ENCODE measurements at regions not wholly inside any gene's neighbourhood (a gene's known extent, or its start where the extent isn't known, plus 50 kb on each side); places are given as distances from the start of the nearest gene placed in this dataset.

- no peak overlapping the region for H3K56ac ChIP-seq (ENCODE audit: low read length)
- no peak overlapping the region for H3K4me2 ChIP-seq (ENCODE audit: low read length)
- H3K36me3 ChIP-seq (ENCODE audit: control insufficient read depth, insufficient read depth, low read length) = no peaks in the 10 kb centered on the region
- DNase-seq = no peak
- H2BK15ac ChIP-seq (replicated peaks; ENCODE audit: low read depth) = no peak overlapping the region
- no peak overlapping the region for H3K9ac ChIP-seq (ENCODE audit: low read length)
- H3K4me1 ChIP-seq (ENCODE audit: control insufficient read depth, low read depth, low read length) = peaks cover 6% of the 10 kb centered on the region
- H3K23ac ChIP-seq (ENCODE audit: low read length) = no peak overlapping the region
- H3K79me2 ChIP-seq (ENCODE audit: control insufficient read depth, insufficient read depth, low read length) = no peaks in the 10 kb centered on the region
- no peak overlapping the region for H3K4me3 ChIP-seq (ENCODE audit: low read length)
- no peak overlapping the region for H3K4ac ChIP-seq (ENCODE audit: low read depth, low read length)
- no CpG with 5 or more reads among the region's 5 CpGs for WGBS (ENCODE audit: extremely low coverage, insufficient coverage, low lambda C conversion rate)
- H4K5ac ChIP-seq (ENCODE audit: low read length) = no peak overlapping the region
- no peaks in the 10 kb centered on the region for H3K79me1 ChIP-seq (ENCODE audit: low read length)
- H3K18ac ChIP-seq (ENCODE audit: low read length) = no peak overlapping the region
- no peak overlapping the region for H2BK120ac ChIP-seq (ENCODE audit: low read depth, low read length)
- no peak overlapping the region for H2AK5ac ChIP-seq (ENCODE audit: low read length)
- no peak overlapping the region for H3K27ac ChIP-seq (ENCODE audit: low read depth, low read length)
- no peak overlapping the region for H2BK5ac ChIP-seq (ENCODE audit: low read length)
- no peaks in the 10 kb centered on the region for H3K27me3 ChIP-seq (ENCODE audit: insufficient read depth, low read length, poor library complexity)
- no peak overlapping the region for H4K8ac ChIP-seq (ENCODE audit: low read depth, low read length)
Measured at GRCh38 chr19:28838909-28839308, 374.0 kb downstream of the UQCRFS1 start.

- no peaks in the 10 kb centered on the region for H3K79me2 ChIP-seq (ENCODE audit: control insufficient read depth, insufficient read depth, low read length)
- no peak overlapping the region for H3K4me3 ChIP-seq (ENCODE audit: low read length)
- no peak overlapping the region for H3K4ac ChIP-seq (ENCODE audit: low read depth, low read length)
- H4K5ac ChIP-seq (ENCODE audit: low read length) = no peak overlapping the region
- no peak overlapping the region for H3K18ac ChIP-seq (ENCODE audit: low read length)
- no peak overlapping the region for H3K9ac ChIP-seq (ENCODE audit: low read length)
- no peak overlapping the region for H2BK5ac ChIP-seq (ENCODE audit: low read length)
- no peak overlapping the region for H2BK120ac ChIP-seq (ENCODE audit: low read depth, low read length)
- DNase-seq = no peak
- no peaks in the 10 kb centered on the region for H3K79me1 ChIP-seq (ENCODE audit: low read length)
- H3K36me3 ChIP-seq (ENCODE audit: control insufficient read depth, insufficient read depth, low read length) = no peaks in the 10 kb centered on the region
- H2AK5ac ChIP-seq (ENCODE audit: low read length) = no peak overlapping the region
- no peak overlapping the region for H3K56ac ChIP-seq (ENCODE audit: low read length)
- no peak overlapping the region for H2BK15ac ChIP-seq (replicated peaks; ENCODE audit: low read depth)
- no peak overlapping the region for H3K4me2 ChIP-seq (ENCODE audit: low read length)
- H4K8ac ChIP-seq (ENCODE audit: low read depth, low read length) = no peak overlapping the region
- WGBS (ENCODE audit: extremely low coverage, insufficient coverage, low lambda C conversion rate) = no CpG with 5 or more reads among the region's 7 CpGs
- H3K27ac ChIP-seq (ENCODE audit: low read depth, low read length) = no peak overlapping the region
- H3K23ac ChIP-seq (ENCODE audit: low read length) = no peak overlapping the region
- peaks cover 6% of the 10 kb centered on the region for H3K4me1 ChIP-seq (ENCODE audit: control insufficient read depth, low read depth, low read length)
- H3K27me3 ChIP-seq (ENCODE audit: insufficient read depth, low read length, poor library complexity) = no peaks in the 10 kb centered on the region
Measured at GRCh38 chr19:28836421-28836820, 376.5 kb downstream of the UQCRFS1 start.

GRCh38 chr19:28834996-28835395, 378.0 kb downstream of the UQCRFS1 start:
- Histone ChIP-seq H3K23ac (ENCODE audit: low read length) (no peak overlapping the region), H3K79me2 (ENCODE audit: control insufficient read depth, insufficient read depth, low read length) (no peaks in the 10 kb centered on the region), H3K9ac (ENCODE audit: low read length) (no peak overlapping the region), H3K18ac (ENCODE audit: low read length) (no peak overlapping the region), H3K27me3 (ENCODE audit: insufficient read depth, low read length, poor library complexity) (no peaks in the 10 kb centered on the region), H4K8ac (ENCODE audit: low read depth, low read length) (no peak overlapping the region), H2AK5ac (ENCODE audit: low read length) (no peak overlapping the region), H3K36me3 (ENCODE audit: control insufficient read depth, insufficient read depth, low read length) (no peaks in the 10 kb centered on the region), H3K4me3 (ENCODE audit: low read length) (no peak overlapping the region), H2BK15ac (replicated peaks; ENCODE audit: low read depth) (no peak overlapping the region), H4K5ac (ENCODE audit: low read length) (no peak overlapping the region), H3K79me1 (ENCODE audit: low read length) (no peaks in the 10 kb centered on the region), H2BK5ac (ENCODE audit: low read length) (no peak overlapping the region), H2BK120ac (ENCODE audit: low read depth, low read length) (no peak overlapping the region), H3K27ac (ENCODE audit: low read depth, low read length) (no peak overlapping the region), H3K4me1 (ENCODE audit: control insufficient read depth, low read depth, low read length) (peaks cover 2% of the 10 kb centered on the region), H3K4ac (ENCODE audit: low read depth, low read length) (no peak overlapping the region), H3K56ac (ENCODE audit: low read length) (no peak overlapping the region), H3K4me2 (ENCODE audit: low read length) (no peak overlapping the region)
- DNase-seq = no peak
- WGBS (ENCODE audit: extremely low coverage, insufficient coverage, low lambda C conversion rate) = no CpG with 5 or more reads among the region's 3 CpGs

- H3K27ac ChIP-seq (ENCODE audit: low read depth, low read length) = no peak overlapping the region
- no peak overlapping the region for H3K4me2 ChIP-seq (ENCODE audit: low read length)
- no peak overlapping the region for H2BK15ac ChIP-seq (replicated peaks; ENCODE audit: low read depth)
- no peak overlapping the region for H2BK120ac ChIP-seq (ENCODE audit: low read depth, low read length)
- H3K4me3 ChIP-seq (ENCODE audit: low read length) = no peak overlapping the region
- H4K5ac ChIP-seq (ENCODE audit: low read length) = no peak overlapping the region
- no peaks in the 10 kb centered on the region for H3K79me1 ChIP-seq (ENCODE audit: low read length)
- H2AK5ac ChIP-seq (ENCODE audit: low read length) = no peak overlapping the region
- H3K56ac ChIP-seq (ENCODE audit: low read length) = no peak overlapping the region
- WGBS (ENCODE audit: extremely low coverage, insufficient coverage, low lambda C conversion rate) = no CpG with 5 or more reads among the region's 5 CpGs
- no peak overlapping the region for H3K4ac ChIP-seq (ENCODE audit: low read depth, low read length)
- no peak overlapping the region for H3K9ac ChIP-seq (ENCODE audit: low read length)
- H3K4me1 ChIP-seq (ENCODE audit: control insufficient read depth, low read depth, low read length) = no peaks in the 10 kb centered on the region
- H3K27me3 ChIP-seq (ENCODE audit: insufficient read depth, low read length, poor library complexity) = no peaks in the 10 kb centered on the region
- DNase-seq = peak; percentile 8
- no peaks in the 10 kb centered on the region for H3K36me3 ChIP-seq (ENCODE audit: control insufficient read depth, insufficient read depth, low read length)
- no peak overlapping the region for H3K18ac ChIP-seq (ENCODE audit: low read length)
- no peak overlapping the region for H3K23ac ChIP-seq (ENCODE audit: low read length)
- no peak overlapping the region for H2BK5ac ChIP-seq (ENCODE audit: low read length)
- H4K8ac ChIP-seq (ENCODE audit: low read depth, low read length) = no peak overlapping the region
- H3K79me2 ChIP-seq (ENCODE audit: control insufficient read depth, insufficient read depth, low read length) = no peaks in the 10 kb centered on the region
Measured at GRCh38 chr19:28831462-28831861, 381.5 kb downstream of the UQCRFS1 start.

- no peak overlapping the region for H3K4me3 ChIP-seq (ENCODE audit: low read length)
- no peak for DNase-seq
- H3K56ac ChIP-seq (ENCODE audit: low read length) = no peak overlapping the region
- H3K23ac ChIP-seq (ENCODE audit: low read length) = no peak overlapping the region
- no peak overlapping the region for H3K4me2 ChIP-seq (ENCODE audit: low read length)
- no peaks in the 10 kb centered on the region for H3K36me3 ChIP-seq (ENCODE audit: control insufficient read depth, insufficient read depth, low read length)
- no peak overlapping the region for H3K18ac ChIP-seq (ENCODE audit: low read length)
- H4K5ac ChIP-seq (ENCODE audit: low read length) = no peak overlapping the region
- no peak overlapping the region for H3K27ac ChIP-seq (ENCODE audit: low read depth, low read length)
- H3K79me2 ChIP-seq (ENCODE audit: control insufficient read depth, insufficient read depth, low read length) = no peaks in the 10 kb centered on the region
- no peak overlapping the region for H2BK120ac ChIP-seq (ENCODE audit: low read depth, low read length)
- no peak overlapping the region for H4K8ac ChIP-seq (ENCODE audit: low read depth, low read length)
- H3K4me1 ChIP-seq (ENCODE audit: control insufficient read depth, low read depth, low read length) = no peaks in the 10 kb centered on the region
- H3K4ac ChIP-seq (ENCODE audit: low read depth, low read length) = no peak overlapping the region
- no peak overlapping the region for H2BK15ac ChIP-seq (replicated peaks; ENCODE audit: low read depth)
- no peaks in the 10 kb centered on the region for H3K27me3 ChIP-seq (ENCODE audit: insufficient read depth, low read length, poor library complexity)
- H3K9ac ChIP-seq (ENCODE audit: low read length) = no peak overlapping the region
- WGBS (ENCODE audit: extremely low coverage, insufficient coverage, low lambda C conversion rate) = no CpG with 5 or more reads among the region's 4 CpGs
- no peaks in the 10 kb centered on the region for H3K79me1 ChIP-seq (ENCODE audit: low read length)
- H2BK5ac ChIP-seq (ENCODE audit: low read length) = no peak overlapping the region
- H2AK5ac ChIP-seq (ENCODE audit: low read length) = no peak overlapping the region
Measured at GRCh38 chr19:28829762-28830161, 383.2 kb downstream of the UQCRFS1 start.

GRCh38 chr19:28829359-28829758, 383.6 kb downstream of the UQCRFS1 start:
- no peaks in the 10 kb centered on the region for H3K79me1 ChIP-seq (ENCODE audit: low read length)
- no peak overlapping the region for H2BK15ac ChIP-seq (replicated peaks; ENCODE audit: low read depth)
- no peaks in the 10 kb centered on the region for H3K4me1 ChIP-seq (ENCODE audit: control insufficient read depth, low read depth, low read length)
- no CpG with 5 or more reads among the region's 1 CpG for WGBS (ENCODE audit: extremely low coverage, insufficient coverage, low lambda C conversion rate)
- no peak overlapping the region for H3K56ac ChIP-seq (ENCODE audit: low read length)
- H3K79me2 ChIP-seq (ENCODE audit: control insufficient read depth, insufficient read depth, low read length) = no peaks in the 10 kb centered on the region
- no peak overlapping the region for H3K4me3 ChIP-seq (ENCODE audit: low read length)
- no peak overlapping the region for H2AK5ac ChIP-seq (ENCODE audit: low read length)
- H3K4me2 ChIP-seq (ENCODE audit: low read length) = no peak overlapping the region
- H3K4ac ChIP-seq (ENCODE audit: low read depth, low read length) = no peak overlapping the region
- no peak overlapping the region for H2BK5ac ChIP-seq (ENCODE audit: low read length)
- H3K27me3 ChIP-seq (ENCODE audit: insufficient read depth, low read length, poor library complexity) = no peaks in the 10 kb centered on the region
- H4K5ac ChIP-seq (ENCODE audit: low read length) = no peak overlapping the region
- H2BK120ac ChIP-seq (ENCODE audit: low read depth, low read length) = no peak overlapping the region
- no peak overlapping the region for H3K18ac ChIP-seq (ENCODE audit: low read length)
- no peak overlapping the region for H3K9ac ChIP-seq (ENCODE audit: low read length)
- DNase-seq = no peak
- H3K27ac ChIP-seq (ENCODE audit: low read depth, low read length) = no peak overlapping the region
- H3K23ac ChIP-seq (ENCODE audit: low read length) = no peak overlapping the region
- no peaks in the 10 kb centered on the region for H3K36me3 ChIP-seq (ENCODE audit: control insufficient read depth, insufficient read depth, low read length)
- H4K8ac ChIP-seq (ENCODE audit: low read depth, low read length) = no peak overlapping the region

All from mesendoderm (in vitro differentiated cells).